Peyer's patch (tissue), 4 donors: ENCODE measurements at regions not wholly inside any gene's neighbourhood (a gene's known extent, or its start where the extent isn't known, plus 50 kb on each side); places are given as distances from the start of the nearest gene placed in this dataset.

Source experiments
- CTCF ChIP-seq, 6 experiments: fragments of 450-650 bp in 4 of 6; fragments of 200-600 bp in 2 of 6; sonication (generic) in 1 of 6; IDR thresholded peaks; one replicate each; pipeline ENCODE4 v1.5.1; 2017 to 2019; ENCODE audit warnings: antibody characterized with exemption in 6 of 6, mild to moderate bottlenecking in 3 of 6, moderate library complexity in 1 of 6
- POLR2A ChIP-seq, 2 donors: fragments of 450-650 bp; IDR thresholded peaks; one replicate each; pipeline ENCODE4 v1.5.1; 2017; ENCODE audit warnings: antibody characterized with exemption in 2 of 2, mild to moderate bottlenecking in 2 of 2, moderate library complexity in 2 of 2

- TF ChIP-seq CTCF (IDR thresholded peaks at IDR 0.05) (no peak), POLR2A (IDR thresholded peaks at IDR 0.05) (no peak)
Measured at GRCh38 chr1:244325056-244325758, 126.5 kb downstream of the ADSS2 start.
